ENCODE measurements at regions not wholly inside any gene's neighbourhood (a gene's known extent, or its start where the extent isn't known, plus 50 kb on each side); places are given as distances from the start of the nearest gene placed in this dataset.
"Not testable (repeated sequence)": the region's sequence is repeated elsewhere in the genome, so short reads cannot be mapped to it uniquely, and the experiment has no call there.

DNA sequence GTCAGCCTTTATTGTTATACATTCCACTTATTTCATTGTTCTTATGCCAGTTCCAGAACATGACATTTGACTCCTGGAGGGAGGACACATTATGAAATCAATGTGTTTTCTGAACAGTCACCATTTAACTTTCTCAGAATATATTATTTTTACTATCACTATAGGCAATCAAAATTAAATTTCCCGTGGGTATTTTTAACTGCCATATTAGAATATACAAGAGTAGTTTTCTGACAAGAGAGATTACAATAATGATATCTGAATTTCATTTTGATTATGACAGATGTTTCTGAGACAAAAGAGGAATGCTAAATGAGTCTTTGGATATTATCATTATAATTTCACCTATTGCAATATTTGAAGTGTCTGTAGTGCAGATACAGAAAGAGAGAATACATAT is 64.4 kb upstream of the FSIP2 start:
- no peak overlapping the region for H3K4me3 Mint-ChIP-seq
- H3K4me1 Mint-ChIP-seq, result no peaks in the 10 kb centered on the region
- Histone ChIP-seq H3K36me3 (ENCODE audit: control insufficient read depth in 2 of 3, insufficient read depth in 3 of 3, low read length in 3 of 3) (no peaks in the 10 kb centered on the region), H3K27ac (ENCODE audit: low read depth, low read length) (no peak overlapping the region), H3K9me3 (ENCODE audit: control insufficient read depth in 2 of 3, low read length in 3 of 3) (no peaks in the 10 kb centered on the region), H3K4me3 (ENCODE audit: low read length) (no peak overlapping the region), H3K27me3 (ENCODE audit: control insufficient read depth in 2 of 2, insufficient read depth in 2 of 2, low read length in 2 of 2) (no peaks in the 10 kb centered on the region), H3K4me1 (ENCODE audit: control insufficient read depth in 2 of 2, insufficient read depth in 2 of 2, low read length in 2 of 2) (no peaks in the 10 kb centered on the region)
- no peaks in the 10 kb centered on the region for H3K27me3 Mint-ChIP-seq
- no peaks in the 10 kb centered on the region for H3K36me3 Mint-ChIP-seq
- no peak overlapping the region for H3K27ac Mint-ChIP-seq
- CTCF ChIA-PET, result no interaction called here
- intact Hi-C loops (cut with micrococcal nuclease), result no loop called here
- ATAC-seq, result no peak
- no peak for DNase-seq
- H3K9me3 Mint-ChIP-seq, result peaks cover 0 to 4% (median 0%) of the 10 kb centered on the region in 11 donors
- POLR2A ChIA-PET, result no interaction called here

GRCh38 chr2:185676316-185676715 is 62.3 kb upstream of the FSIP2 start:
- Mint-ChIP-seq H3K27me3 (no peaks in the 10 kb centered on the region), H3K36me3 (no peaks in the 10 kb centered on the region), H3K4me1 (no peaks in the 10 kb centered on the region), H3K9me3 (peaks cover 0 to 1% (median 0%) of the 10 kb centered on the region in 11 donors), H3K27ac (no peak overlapping the region), H3K4me3 (no peak overlapping the region)
- Histone ChIP-seq H3K27ac (ENCODE audit: low read depth, low read length) (no peak overlapping the region), H3K9me3 (ENCODE audit: control insufficient read depth in 2 of 3, low read length in 3 of 3) (no peaks in the 10 kb centered on the region), H3K4me1 (ENCODE audit: control insufficient read depth in 2 of 2, insufficient read depth in 2 of 2, low read length in 2 of 2) (no peaks in the 10 kb centered on the region), H3K27me3 (ENCODE audit: control insufficient read depth in 2 of 2, insufficient read depth in 2 of 2, low read length in 2 of 2) (no peaks in the 10 kb centered on the region), H3K4me3 (ENCODE audit: low read length) (no peak overlapping the region), H3K36me3 (ENCODE audit: control insufficient read depth in 2 of 3, insufficient read depth in 3 of 3, low read length in 3 of 3) (no peaks in the 10 kb centered on the region)
- CTCF ChIA-PET, result no interaction called here
- no peak for ATAC-seq
- POLR2A ChIA-PET, result no interaction called here
- intact Hi-C loops (cut with micrococcal nuclease), result no loop called here
- DNase-seq, result no peak

- POLR2A ChIA-PET; ATAC-seq; H3K9me3 ChIP-seq (ENCODE audit: control insufficient read depth in 2 of 3, low read length in 3 of 3); H3K36me3 Mint-ChIP-seq; H3K4me3 ChIP-seq (ENCODE audit: low read length); intact Hi-C loops (cut with micrococcal nuclease); H3K36me3 ChIP-seq (ENCODE audit: control insufficient read depth in 2 of 3, insufficient read depth in 3 of 3, low read length in 3 of 3); H3K4me1 ChIP-seq (ENCODE audit: control insufficient read depth in 2 of 2, insufficient read depth in 2 of 2, low read length in 2 of 2); H3K27ac Mint-ChIP-seq; H3K27me3 Mint-ChIP-seq; DNase-seq; H3K4me3 Mint-ChIP-seq; H3K4me1 Mint-ChIP-seq; H3K27me3 ChIP-seq (ENCODE audit: control insufficient read depth in 2 of 2, insufficient read depth in 2 of 2, low read length in 2 of 2); CTCF ChIA-PET; H3K27ac ChIP-seq (ENCODE audit: low read depth, low read length): not testable (repeated sequence)
- H3K9me3 Mint-ChIP-seq, result peaks cover 0 to 15% (median 9%) of the 10 kb centered on the region in 11 donors
These were observed 51.6 kb upstream of the FSIP2 start for GRCh38 chr2:185687001-185687400.

DNA sequence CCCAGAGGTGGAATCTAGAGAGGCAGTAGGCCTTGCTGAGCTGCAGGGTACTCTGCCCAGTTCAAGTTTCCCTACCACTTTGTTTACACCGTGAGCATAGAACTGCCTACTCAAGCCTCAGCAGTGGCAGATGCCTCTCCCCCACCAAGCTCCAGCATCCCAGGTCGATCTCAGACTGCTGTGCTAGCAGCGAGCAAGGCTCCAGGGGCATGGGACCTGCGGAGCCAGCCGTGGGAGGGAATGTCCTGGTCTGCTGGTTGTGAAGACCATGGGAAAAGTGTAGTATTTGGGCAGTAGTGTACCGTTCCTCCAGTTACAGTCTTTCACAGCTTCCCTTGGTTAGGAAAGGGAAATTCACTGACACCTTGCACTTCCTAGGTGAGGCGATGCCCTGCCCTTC is 50.6 kb upstream of the FSIP2 start:
- no peak overlapping the region for H3K27ac Mint-ChIP-seq
- H3K4me3 Mint-ChIP-seq, result no peak overlapping the region
- ChIA-PET POLR2A (no interaction called here), CTCF (no interaction called here)
- DNase-seq (no peak), ATAC-seq (no peak)
- H3K4me1 Mint-ChIP-seq, result no peaks in the 10 kb centered on the region
- H3K27ac ChIP-seq (ENCODE audit: low read depth, low read length), result no peak overlapping the region
- H3K36me3 Mint-ChIP-seq, result no peaks in the 10 kb centered on the region
- no peaks in the 10 kb centered on the region for H3K9me3 ChIP-seq (ENCODE audit: control insufficient read depth in 2 of 3, low read length in 3 of 3)
- H3K4me1 ChIP-seq (ENCODE audit: control insufficient read depth in 2 of 2, insufficient read depth in 2 of 2, low read length in 2 of 2), result no peaks in the 10 kb centered on the region
- peaks cover 0 to 17% (median 9%) of the 10 kb centered on the region in 11 donors for H3K9me3 Mint-ChIP-seq
- intact Hi-C loops (cut with micrococcal nuclease), result no loop called here
- no peak overlapping the region for H3K4me3 ChIP-seq (ENCODE audit: low read length)
- no peaks in the 10 kb centered on the region for H3K27me3 Mint-ChIP-seq
- H3K27me3 ChIP-seq (ENCODE audit: control insufficient read depth in 2 of 2, insufficient read depth in 2 of 2, low read length in 2 of 2), result no peaks in the 10 kb centered on the region
- no peaks in the 10 kb centered on the region for H3K36me3 ChIP-seq (ENCODE audit: control insufficient read depth in 2 of 3, insufficient read depth in 3 of 3, low read length in 3 of 3)

Data from naive thymus-derived CD4-positive, alpha-beta T cell (primary cell).